ENCODE measurements at regions not wholly inside any gene's neighbourhood (a gene's known extent, or its start where the extent isn't known, plus 50 kb on each side); places are given as distances from the start of the nearest gene placed in this dataset.

- H3K27ac ChIP-seq (ENCODE audit: low read length): peak overlapping the region; percentile 88
- H3K4me3 ChIP-seq (ENCODE audit: low read length): peak overlapping the region; percentile 35
- H3K9ac ChIP-seq (ENCODE audit: low read length): peak overlapping the region; percentile 52
- H3K27me3 ChIP-seq (ENCODE audit: low read depth, low read length): no peaks in the 10 kb centered on the region
- no peaks in the 10 kb centered on the region for H3K79me2 ChIP-seq (ENCODE audit: low read length)
- H3K4me2 ChIP-seq (ENCODE audit: low read length): peak overlapping the region; percentile 61
- no peak overlapping the region for H2AFZ ChIP-seq (ENCODE audit: low read depth, low read length)
- H3K4me1 ChIP-seq (ENCODE audit: low read length): peaks cover 34% of the 10 kb centered on the region
- H3K36me3 ChIP-seq (replicated peaks; ENCODE audit: low read depth, low read length): peaks cover 23% of the 10 kb centered on the region
- H4K20me1 ChIP-seq (ENCODE audit: insufficient read depth, low read length): no peaks in the 10 kb centered on the region
- no peak for TF ChIP-seq EZH2phosphoT487 (IDR thresholded peaks at IDR 0.05; ENCODE audit: low read depth)
- no peak for TF ChIP-seq CTCF (IDR thresholded peaks at IDR 0.05; ENCODE audit: low read depth, low read length)
- H3K9me3 ChIP-seq (ENCODE audit: insufficient read depth, low read length): peaks cover 18% of the 10 kb centered on the region
Observed at GRCh38 chr18:51739044-51739666, 541.7 kb upstream of the MEX3C start.

- peaks cover 6% of the 10 kb centered on the region; the same call in 1 of the 2 replicates for H3K9me3 ChIP-seq (ENCODE audit: insufficient read depth, low read length)
- TF ChIP-seq EZH2phosphoT487 (IDR thresholded peaks at IDR 0.05; ENCODE audit: low read depth) (no peak), CTCF (IDR thresholded peaks at IDR 0.05; ENCODE audit: low read depth, low read length) (no peak)
- peaks cover 22% of the 10 kb centered on the region for H3K4me1 ChIP-seq (ENCODE audit: low read length)
- H3K27me3 ChIP-seq (ENCODE audit: low read depth, low read length): no peaks in the 10 kb centered on the region
- no peak overlapping the region for H3K9ac ChIP-seq (ENCODE audit: low read length)
- no peak overlapping the region for H3K4me2 ChIP-seq (ENCODE audit: low read length)
- H3K79me2 ChIP-seq (ENCODE audit: low read length): no peaks in the 10 kb centered on the region
- H3K36me3 ChIP-seq (replicated peaks; ENCODE audit: low read depth, low read length): no peaks in the 10 kb centered on the region
- H3K4me3 ChIP-seq (ENCODE audit: low read length): no peak overlapping the region
- H4K20me1 ChIP-seq (ENCODE audit: insufficient read depth, low read length): no peaks in the 10 kb centered on the region
- H3K27ac ChIP-seq (ENCODE audit: low read length): no peak overlapping the region
- peak overlapping the region; percentile 55 for H2AFZ ChIP-seq (ENCODE audit: low read depth, low read length)
Observed at GRCh38 chr18:51751901-51752300, 554.4 kb upstream of the MEX3C start.

- Histone ChIP-seq H3K36me3 (replicated peaks; ENCODE audit: low read depth, low read length) (no peaks in the 10 kb centered on the region), H3K4me3 (ENCODE audit: low read length) (no peak overlapping the region)
Observed at GRCh38 chr18:51753365-51754057, 556.0 kb upstream of the MEX3C start.

More at GRCh38 chr18:51753365-51754057, 556.0 kb upstream of the MEX3C start:
- no peak overlapping the region for H2AFZ ChIP-seq (ENCODE audit: low read depth, low read length)
- no peak overlapping the region for H3K27ac ChIP-seq (ENCODE audit: low read length)
- H4K20me1 ChIP-seq (ENCODE audit: insufficient read depth, low read length): no peaks in the 10 kb centered on the region
- no peaks in the 10 kb centered on the region for H3K27me3 ChIP-seq (ENCODE audit: low read depth, low read length)
- no peak for TF ChIP-seq EZH2phosphoT487 (IDR thresholded peaks at IDR 0.05; ENCODE audit: low read depth)
- TF ChIP-seq CTCF (IDR thresholded peaks at IDR 0.05; ENCODE audit: low read depth, low read length): no peak
- H3K9ac ChIP-seq (ENCODE audit: low read length): no peak overlapping the region
- no peaks in the 10 kb centered on the region for H3K79me2 ChIP-seq (ENCODE audit: low read length)
- H3K4me2 ChIP-seq (ENCODE audit: low read length): no peak overlapping the region
- H3K4me1 ChIP-seq (ENCODE audit: low read length): peaks cover 24% of the 10 kb centered on the region
- H3K9me3 ChIP-seq (ENCODE audit: insufficient read depth, low read length): peaks cover 3% of the 10 kb centered on the region; the same call in 1 of the 2 replicates
